IMR-90 (cell line): ENCODE measurements at regions not wholly inside any gene's neighbourhood (a gene's known extent, or its start where the extent isn't known, plus 50 kb on each side); places are given as distances from the start of the nearest gene placed in this dataset.

Experiments
- ATAC-seq: fragments of 200-7000 bp; cut with Tn5 transposase; 2 replicates; pipeline ENCODE4 v1.9.1; 2020; ENCODE audit warnings: low read depth, mild to moderate bottlenecking, moderate library complexity
- BruUV-seq: library from RNA; stranded (reverse); fragments of 400-500 nt; replicated peaks from 2 replicates; lab custom pipeline; 2021; lab: Mats Ljungman, UMichigan
- CTCF ChIA-PET: fragments of 300-600 bp; formaldehyde crosslinking; extraction: SDS; loops from one replicate; lab custom pipeline; 2021; ENCODE audit warnings: antibody characterized with exemption; lab: Yijun Ruan, JAX
- POLR2A ChIA-PET: fragments of 300-600 bp; sonication (Branson Sonifier 250); formaldehyde crosslinking; loops from one replicate; lab custom pipeline; 2022; ENCODE audit warnings: antibody characterized with exemption; ENCODE audit not compliant: unreplicated experiment; lab: Charles Lee
- DNase-seq: peaks from one replicate; pipeline ENCODE4 v3.0.0; 2013
- H2AFZ ChIP-seq: replicated peaks from 2 replicates; pipeline ENCODE3; 2013; ENCODE audit warnings: low read length, mild to moderate bottlenecking; ENCODE audit not compliant: poor library complexity
- H2AK5ac ChIP-seq: 2 replicates; pipeline ENCODE4 v1.6.1; 2013; ENCODE audit warnings: low read depth, low read length, inconsistent platforms
- H2AK9ac ChIP-seq: replicated peaks from 2 replicates; pipeline ENCODE3; 2013; ENCODE audit warnings: mild to moderate bottlenecking, low read depth, low read length, moderate library complexity; ENCODE audit not compliant: poor library complexity
- H2BK120ac ChIP-seq: 2 replicates; pipeline ENCODE4 v1.6.1; 2013; ENCODE audit warnings: low read depth, low read length, inconsistent platforms
- H2BK15ac ChIP-seq: 3 replicates; pipeline ENCODE4 v1.6.1; 2013; ENCODE audit warnings: low read depth, low read length, inconsistent platforms
- H2BK20ac ChIP-seq: 2 replicates; pipeline ENCODE4 v1.6.1; 2013; ENCODE audit warnings: low read depth, mild to moderate bottlenecking, inconsistent platforms, low read length, moderate library complexity
- H2BK5ac ChIP-seq: 2 replicates; pipeline ENCODE4 v1.6.1; 2013; ENCODE audit warnings: mild to moderate bottlenecking, low read depth, low read length, inconsistent platforms; ENCODE audit not compliant: poor library complexity, severe bottlenecking
- H3K14ac ChIP-seq: replicated peaks from 2 replicates; pipeline ENCODE4 v1.6.1; 2013; ENCODE audit warnings: low read depth, low read length, inconsistent platforms
- H3K18ac ChIP-seq: 2 replicates; pipeline ENCODE4 v1.6.1; 2013; ENCODE audit warnings: low read depth, low read length, control low read depth
- H3K23ac ChIP-seq: 2 replicates; pipeline ENCODE4 v1.6.1; 2013; ENCODE audit warnings: low read depth, low read length, inconsistent platforms
- H3K27ac ChIP-seq: 2 replicates; pipeline ENCODE4 v1.5.1; 2013; ENCODE audit warnings: mild to moderate bottlenecking, control low read depth, low read length; ENCODE audit not compliant: insufficient read depth
- H3K27me3 ChIP-seq: 2 replicates; pipeline ENCODE4 v1.6.1; 2013; ENCODE audit warnings: low read length; ENCODE audit not compliant: control insufficient read depth, insufficient read depth
- H3K36me3 ChIP-seq: 2 replicates; pipeline ENCODE4 v1.6.1; 2013; ENCODE audit warnings: low read length, mixed read lengths; ENCODE audit not compliant: control insufficient read depth, insufficient read depth
- H3K4ac ChIP-seq: 2 replicates; pipeline ENCODE4 v1.6.1; 2013; ENCODE audit warnings: low read depth, low read length, inconsistent platforms
- H3K4me1 ChIP-seq: 2 replicates; pipeline ENCODE4 v1.6.1; 2013; ENCODE audit warnings: low read length, mixed read lengths; ENCODE audit not compliant: control insufficient read depth, insufficient read depth
- H3K4me2 ChIP-seq: 2 replicates; pipeline ENCODE4 v1.6.1; 2013; ENCODE audit warnings: low read depth, mild to moderate bottlenecking, control low read depth, low read length, moderate library complexity
- H3K4me3 ChIP-seq: 2 replicates; pipeline ENCODE4 v1.5.1; 2013; ENCODE audit warnings: low read depth, mild to moderate bottlenecking, control low read depth, low read length, moderate library complexity; ENCODE audit not compliant: insufficient read depth
- H3K56ac ChIP-seq: 2 replicates; pipeline ENCODE4 v1.6.1; 2013; ENCODE audit warnings: low read length, inconsistent platforms; ENCODE audit not compliant: insufficient read depth; ENCODE audit errors: extremely low read depth
- H3K79me1 ChIP-seq, 2 experiments: 2 replicates each; pipeline ENCODE4 v1.6.1; 2013; ENCODE audit warnings: low read length in 2 of 2, inconsistent platforms in 1 of 2, low read depth in 1 of 2
- H3K9ac ChIP-seq: 2 replicates; pipeline ENCODE4 v1.6.1; 2013; ENCODE audit warnings: low read depth, low read length, control low read depth
- H3K9me1 ChIP-seq: 2 replicates; pipeline ENCODE4 v1.6.1; 2013; ENCODE audit warnings: low read length, inconsistent platforms; ENCODE audit not compliant: insufficient read depth
- H3K9me3 ChIP-seq: 2 replicates; pipeline ENCODE4 v1.6.1; 2013; ENCODE audit warnings: low read length; ENCODE audit not compliant: control insufficient read depth, insufficient read depth
- H4K20me1 ChIP-seq: 2 replicates; pipeline ENCODE4 v1.6.1; 2013; ENCODE audit warnings: low read length, inconsistent platforms; ENCODE audit not compliant: insufficient read depth
- H4K5ac ChIP-seq: 2 replicates; pipeline ENCODE4 v1.6.1; 2013; ENCODE audit warnings: mild to moderate bottlenecking, low read depth, low read length, control low read depth
- H4K8ac ChIP-seq, 2 experiments: 2 replicates each; pipeline ENCODE4 v1.6.1; 2013; ENCODE audit warnings: low read depth in 2 of 2, low read length in 2 of 2, control low read depth in 1 of 2, inconsistent platforms in 1 of 2
- H4K91ac ChIP-seq: 2 replicates; pipeline ENCODE4 v1.6.1; 2013; ENCODE audit warnings: low read depth, low read length, inconsistent platforms; ENCODE audit not compliant: insufficient read depth
- BHLHE40 ChIP-seq: fragments of 150-350 bp; IDR thresholded peaks from 2 replicates; pipeline ENCODE4 v1.6.1; 2016; ENCODE audit warnings: mild to moderate bottlenecking, low read depth, low read length
- CTCF ChIP-seq: conservative IDR thresholded peaks from 2 replicates; pipeline ENCODE4 v1.5.1; 2012; ENCODE audit warnings: mild to moderate bottlenecking, low read depth, low read length, improper control_type of control experiment
- ELK1 ChIP-seq: fragments of 150-350 bp; IDR thresholded peaks from 2 replicates; pipeline ENCODE4 v1.6.1; 2016; ENCODE audit warnings: low read depth, mild to moderate bottlenecking, low read length, moderate library complexity, borderline replicate concordance
- MAZ ChIP-seq: IDR thresholded peaks from 2 replicates; pipeline ENCODE4 v1.6.1; 2012; ENCODE audit warnings: low read depth, mild to moderate bottlenecking, low read length, improper control_type of control experiment, moderate library complexity, borderline replicate concordance
- MXI1 ChIP-seq: IDR thresholded peaks from 2 replicates; pipeline ENCODE4 v1.6.1; 2012; ENCODE audit warnings: low read depth, mild to moderate bottlenecking, low read length, moderate library complexity, borderline replicate concordance
- NFE2L2 ChIP-seq: fragments of 150-350 bp; IDR thresholded peaks from 2 replicates; pipeline ENCODE4 v1.6.1; 2016; ENCODE audit warnings: low read depth, mild to moderate bottlenecking, low read length
- POLR2A ChIP-seq: IDR thresholded peaks from 2 replicates; pipeline ENCODE4 v1.6.1; 2012; ENCODE audit warnings: mild to moderate bottlenecking, low read depth, low read length
- RFX5 ChIP-seq: IDR thresholded peaks from 2 replicates; pipeline ENCODE4 v1.8.0; 2012; ENCODE audit warnings: low read depth, mild to moderate bottlenecking, low read length, moderate library complexity
- USF2 ChIP-seq: fragments of 150-350 bp; IDR thresholded peaks from 2 replicates; pipeline ENCODE4 v1.6.1; 2017; ENCODE audit warnings: mild to moderate bottlenecking, antibody characterized with exemption, low read length, low read depth
- WGBS, 2 experiments: methylation state at CpG; one replicate each; pipeline versions ENCODE4 v1.1.5 to v1.1.7; 2013; ENCODE audit warnings: missing lambda C conversion rate in 2 of 2; ENCODE audit not compliant: insufficient read length in 1 of 2; ENCODE audit errors: extremely low coverage in 2 of 2; 5-methylcytosine and 5-hydroxymethylcytosine counted together
- dilution Hi-C: fragments of 300-500 bp; cut with HindIII; formaldehyde crosslinking; loops from one replicate; pipeline ENCODE4 v1.14.3; 2018; ENCODE audit warnings: low sequenced_read_pairs; ENCODE audit not compliant: unreplicated experiment
- in situ Hi-C: fragments of 300-500 bp; cut with MboI; formaldehyde crosslinking; loops from 3 replicates; pipeline ENCODE4 v1.14.3; 2019; ENCODE audit warnings: low sequenced_read_pairs, inconsistent platforms, mixed read lengths
- intact Hi-C: fragments of 100-400 bp; cut with micrococcal nuclease; formaldehyde crosslinking; loops from 2 replicates; pipeline ENCODE4 v1.10.0; 2022

- H4K91ac ChIP-seq: no peak overlapping the region
- intact Hi-C loops: no loop called here
- no peak for DNase-seq
- no peak overlapping the region for H3K9ac ChIP-seq
- no peak overlapping the region for H3K18ac ChIP-seq
- H4K8ac ChIP-seq: no peak overlapping the region
- no peak overlapping the region for H2BK15ac ChIP-seq
- H3K14ac ChIP-seq: no peak overlapping the region
- no peak overlapping the region for H3K27ac ChIP-seq
- no peak overlapping the region for H2BK20ac ChIP-seq
- no peaks in the 10 kb centered on the region for H3K36me3 ChIP-seq
- H3K23ac ChIP-seq: no peak overlapping the region
- H2AK9ac ChIP-seq: no peak overlapping the region
- no peak for ATAC-seq
- H3K9me1 ChIP-seq: no peaks in the 10 kb centered on the region
- H3K4ac ChIP-seq: no peak overlapping the region
- TF ChIP-seq USF2 (no peak), MAZ (no peak), ELK1 (no peak), NFE2L2 (no peak), RFX5 (no peak), CTCF (no peak), BHLHE40 (no peak), POLR2A (no peak), MXI1 (no peak)
- H2AFZ ChIP-seq: no peak overlapping the region
- POLR2A ChIA-PET: no interaction called here
- H3K4me1 ChIP-seq: no peaks in the 10 kb centered on the region
- no peak overlapping the region for H2AK5ac ChIP-seq
- no peak overlapping the region for H3K4me3 ChIP-seq
- H3K9me3 ChIP-seq: peaks cover 3% of the 10 kb centered on the region
- no peaks in the 10 kb centered on the region for H3K79me1 ChIP-seq
- no peak overlapping the region for H2BK5ac ChIP-seq
- no peak overlapping the region for H3K4me2 ChIP-seq
- CTCF ChIA-PET: no interaction called here
- H3K27me3 ChIP-seq: no peaks in the 10 kb centered on the region
- H4K20me1 ChIP-seq: no peaks in the 10 kb centered on the region
- no peak overlapping the region for H4K5ac ChIP-seq
- no peak overlapping the region for H3K56ac ChIP-seq
- in situ Hi-C loops: no loop called here
- BruUV-seq: no TSS peak
- H2BK120ac ChIP-seq: no peak overlapping the region
- no CpG with 5 or more reads among the region's 12 CpGs for WGBS, 2 experiments
- dilution Hi-C loops: no loop called here
Measured at GRCh38 chr11:38176686-38177322, 1578.8 kb upstream of the RAG2 start.
